ENCODE measurements at regions not wholly inside any gene's neighbourhood (a gene's known extent, or its start where the extent isn't known, plus 50 kb on each side); places are given as distances from the start of the nearest gene placed in this dataset.

GRCh38 chr4:159946983-159947615 lies 844.2 kb downstream of the RAPGEF2 start (continued):
- TF ChIP-seq, protein P1, sequence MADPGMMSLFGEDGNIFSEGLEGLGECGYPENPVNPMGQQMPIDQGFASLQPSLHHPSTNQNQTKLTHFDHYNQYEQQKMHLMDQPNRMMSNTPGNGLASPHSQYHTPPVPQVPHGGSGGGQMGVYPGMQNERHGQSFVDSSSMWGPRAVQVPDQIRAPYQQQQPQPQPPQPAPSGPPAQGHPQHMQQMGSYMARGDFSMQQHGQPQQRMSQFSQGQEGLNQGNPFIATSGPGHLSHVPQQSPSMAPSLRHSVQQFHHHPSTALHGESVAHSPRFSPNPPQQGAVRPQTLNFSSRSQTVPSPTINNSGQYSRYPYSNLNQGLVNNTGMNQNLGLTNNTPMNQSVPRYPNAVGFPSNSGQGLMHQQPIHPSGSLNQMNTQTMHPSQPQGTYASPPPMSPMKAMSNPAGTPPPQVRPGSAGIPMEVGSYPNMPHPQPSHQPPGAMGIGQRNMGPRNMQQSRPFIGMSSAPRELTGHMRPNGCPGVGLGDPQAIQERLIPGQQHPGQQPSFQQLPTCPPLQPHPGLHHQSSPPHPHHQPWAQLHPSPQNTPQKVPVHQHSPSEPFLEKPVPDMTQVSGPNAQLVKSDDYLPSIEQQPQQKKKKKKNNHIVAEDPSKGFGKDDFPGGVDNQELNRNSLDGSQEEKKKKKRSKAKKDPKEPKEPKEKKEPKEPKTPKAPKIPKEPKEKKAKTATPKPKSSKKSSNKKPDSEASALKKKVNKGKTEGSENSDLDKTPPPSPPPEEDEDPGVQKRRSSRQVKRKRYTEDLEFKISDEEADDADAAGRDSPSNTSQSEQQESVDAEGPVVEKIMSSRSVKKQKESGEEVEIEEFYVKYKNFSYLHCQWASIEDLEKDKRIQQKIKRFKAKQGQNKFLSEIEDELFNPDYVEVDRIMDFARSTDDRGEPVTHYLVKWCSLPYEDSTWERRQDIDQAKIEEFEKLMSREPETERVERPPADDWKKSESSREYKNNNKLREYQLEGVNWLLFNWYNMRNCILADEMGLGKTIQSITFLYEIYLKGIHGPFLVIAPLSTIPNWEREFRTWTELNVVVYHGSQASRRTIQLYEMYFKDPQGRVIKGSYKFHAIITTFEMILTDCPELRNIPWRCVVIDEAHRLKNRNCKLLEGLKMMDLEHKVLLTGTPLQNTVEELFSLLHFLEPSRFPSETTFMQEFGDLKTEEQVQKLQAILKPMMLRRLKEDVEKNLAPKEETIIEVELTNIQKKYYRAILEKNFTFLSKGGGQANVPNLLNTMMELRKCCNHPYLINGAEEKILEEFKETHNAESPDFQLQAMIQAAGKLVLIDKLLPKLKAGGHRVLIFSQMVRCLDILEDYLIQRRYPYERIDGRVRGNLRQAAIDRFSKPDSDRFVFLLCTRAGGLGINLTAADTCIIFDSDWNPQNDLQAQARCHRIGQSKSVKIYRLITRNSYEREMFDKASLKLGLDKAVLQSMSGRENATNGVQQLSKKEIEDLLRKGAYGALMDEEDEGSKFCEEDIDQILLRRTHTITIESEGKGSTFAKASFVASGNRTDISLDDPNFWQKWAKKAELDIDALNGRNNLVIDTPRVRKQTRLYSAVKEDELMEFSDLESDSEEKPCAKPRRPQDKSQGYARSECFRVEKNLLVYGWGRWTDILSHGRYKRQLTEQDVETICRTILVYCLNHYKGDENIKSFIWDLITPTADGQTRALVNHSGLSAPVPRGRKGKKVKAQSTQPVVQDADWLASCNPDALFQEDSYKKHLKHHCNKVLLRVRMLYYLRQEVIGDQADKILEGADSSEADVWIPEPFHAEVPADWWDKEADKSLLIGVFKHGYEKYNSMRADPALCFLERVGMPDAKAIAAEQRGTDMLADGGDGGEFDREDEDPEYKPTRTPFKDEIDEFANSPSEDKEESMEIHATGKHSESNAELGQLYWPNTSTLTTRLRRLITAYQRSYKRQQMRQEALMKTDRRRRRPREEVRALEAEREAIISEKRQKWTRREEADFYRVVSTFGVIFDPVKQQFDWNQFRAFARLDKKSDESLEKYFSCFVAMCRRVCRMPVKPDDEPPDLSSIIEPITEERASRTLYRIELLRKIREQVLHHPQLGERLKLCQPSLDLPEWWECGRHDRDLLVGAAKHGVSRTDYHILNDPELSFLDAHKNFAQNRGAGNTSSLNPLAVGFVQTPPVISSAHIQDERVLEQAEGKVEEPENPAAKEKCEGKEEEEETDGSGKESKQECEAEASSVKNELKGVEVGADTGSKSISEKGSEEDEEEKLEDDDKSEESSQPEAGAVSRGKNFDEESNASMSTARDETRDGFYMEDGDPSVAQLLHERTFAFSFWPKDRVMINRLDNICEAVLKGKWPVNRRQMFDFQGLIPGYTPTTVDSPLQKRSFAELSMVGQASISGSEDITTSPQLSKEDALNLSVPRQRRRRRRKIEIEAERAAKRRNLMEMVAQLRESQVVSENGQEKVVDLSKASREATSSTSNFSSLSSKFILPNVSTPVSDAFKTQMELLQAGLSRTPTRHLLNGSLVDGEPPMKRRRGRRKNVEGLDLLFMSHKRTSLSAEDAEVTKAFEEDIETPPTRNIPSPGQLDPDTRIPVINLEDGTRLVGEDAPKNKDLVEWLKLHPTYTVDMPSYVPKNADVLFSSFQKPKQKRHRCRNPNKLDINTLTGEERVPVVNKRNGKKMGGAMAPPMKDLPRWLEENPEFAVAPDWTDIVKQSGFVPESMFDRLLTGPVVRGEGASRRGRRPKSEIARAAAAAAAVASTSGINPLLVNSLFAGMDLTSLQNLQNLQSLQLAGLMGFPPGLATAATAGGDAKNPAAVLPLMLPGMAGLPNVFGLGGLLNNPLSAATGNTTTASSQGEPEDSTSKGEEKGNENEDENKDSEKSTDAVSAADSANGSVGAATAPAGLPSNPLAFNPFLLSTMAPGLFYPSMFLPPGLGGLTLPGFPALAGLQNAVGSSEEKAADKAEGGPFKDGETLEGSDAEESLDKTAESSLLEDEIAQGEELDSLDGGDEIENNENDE (IDR thresholded peaks at IDR 0.05; ENCODE audit: insufficient replicate concordance, low read length): no peak
- no peak for TF ChIP-seq JUN (IDR thresholded peaks at IDR 0.05; ENCODE audit: low read depth, low read length)
- TF ChIP-seq SP1 (IDR thresholded peaks at IDR 0.05; ENCODE audit: low read depth, low read length): no peak
- TF ChIP-seq CEBPB (IDR thresholded peaks at IDR 0.05; ENCODE audit: low read depth, low read length): 0 out of 2 replicates have a peak, but pooled peaks have one; percentile 2
- TF ChIP-seq GABPA (IDR thresholded peaks at IDR 0.05; ENCODE audit: borderline replicate concordance, insufficient read depth, low read length): no peak
- TF ChIP-seq SIRT6 (IDR thresholded peaks at IDR 0.05; ENCODE audit: low read length): no peak
- TF ChIP-seq, protein P2, sequence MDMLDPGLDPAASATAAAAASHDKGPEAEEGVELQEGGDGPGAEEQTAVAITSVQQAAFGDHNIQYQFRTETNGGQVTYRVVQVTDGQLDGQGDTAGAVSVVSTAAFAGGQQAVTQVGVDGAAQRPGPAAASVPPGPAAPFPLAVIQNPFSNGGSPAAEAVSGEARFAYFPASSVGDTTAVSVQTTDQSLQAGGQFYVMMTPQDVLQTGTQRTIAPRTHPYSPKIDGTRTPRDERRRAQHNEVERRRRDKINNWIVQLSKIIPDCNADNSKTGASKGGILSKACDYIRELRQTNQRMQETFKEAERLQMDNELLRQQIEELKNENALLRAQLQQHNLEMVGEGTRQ (IDR thresholded peaks at IDR 0.05; ENCODE audit: low read length): no peak
- TF ChIP-seq TEAD4 (IDR thresholded peaks at IDR 0.05; ENCODE audit: low read depth, low read length): no peak
- no peak for TF ChIP-seq ZNF274 (IDR thresholded peaks at IDR 0.05; ENCODE audit: borderline replicate concordance, extremely low read depth, low read length)
- no peak for TF ChIP-seq SP4 (IDR thresholded peaks at IDR 0.05; ENCODE audit: low read length)
- no peak for TF ChIP-seq SAP30 (IDR thresholded peaks at IDR 0.05; ENCODE audit: insufficient read depth, insufficient replicate concordance, low read length)

Data from H1 (cell line).